DMS79 treated with DMSO at 0.1 percent for 48 hours (cell line): ENCODE measurements at regions not wholly inside any gene's neighbourhood (a gene's known extent, or its start where the extent isn't known, plus 50 kb on each side); places are given as distances from the start of the nearest gene placed in this dataset.

Experiments used
- DNase-seq: peaks from one replicate; lab custom pipeline; 2025; lab: John Stamatoyannopoulos, UW

DNA sequence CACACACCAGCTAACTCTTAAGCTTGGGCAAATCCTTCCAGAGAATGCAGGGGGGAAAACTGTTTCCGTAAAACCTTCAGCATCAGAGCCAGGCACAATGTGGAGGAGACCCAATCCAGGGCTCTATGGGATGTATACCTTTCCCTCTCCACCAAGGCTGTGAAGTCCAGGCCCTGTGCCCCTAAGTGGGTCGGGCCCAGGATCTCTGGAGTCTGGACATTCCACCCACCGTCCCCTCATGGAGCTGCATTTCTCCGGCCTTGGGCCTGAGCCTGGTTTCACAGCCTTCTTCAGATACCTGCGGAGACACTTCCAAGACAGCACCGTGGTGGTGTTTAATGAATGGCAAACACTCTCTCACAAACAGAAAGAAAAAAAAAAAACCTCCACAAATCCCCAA is 186.2 kb downstream of the URI1 start:
- DNase-seq: no peak

DNA sequence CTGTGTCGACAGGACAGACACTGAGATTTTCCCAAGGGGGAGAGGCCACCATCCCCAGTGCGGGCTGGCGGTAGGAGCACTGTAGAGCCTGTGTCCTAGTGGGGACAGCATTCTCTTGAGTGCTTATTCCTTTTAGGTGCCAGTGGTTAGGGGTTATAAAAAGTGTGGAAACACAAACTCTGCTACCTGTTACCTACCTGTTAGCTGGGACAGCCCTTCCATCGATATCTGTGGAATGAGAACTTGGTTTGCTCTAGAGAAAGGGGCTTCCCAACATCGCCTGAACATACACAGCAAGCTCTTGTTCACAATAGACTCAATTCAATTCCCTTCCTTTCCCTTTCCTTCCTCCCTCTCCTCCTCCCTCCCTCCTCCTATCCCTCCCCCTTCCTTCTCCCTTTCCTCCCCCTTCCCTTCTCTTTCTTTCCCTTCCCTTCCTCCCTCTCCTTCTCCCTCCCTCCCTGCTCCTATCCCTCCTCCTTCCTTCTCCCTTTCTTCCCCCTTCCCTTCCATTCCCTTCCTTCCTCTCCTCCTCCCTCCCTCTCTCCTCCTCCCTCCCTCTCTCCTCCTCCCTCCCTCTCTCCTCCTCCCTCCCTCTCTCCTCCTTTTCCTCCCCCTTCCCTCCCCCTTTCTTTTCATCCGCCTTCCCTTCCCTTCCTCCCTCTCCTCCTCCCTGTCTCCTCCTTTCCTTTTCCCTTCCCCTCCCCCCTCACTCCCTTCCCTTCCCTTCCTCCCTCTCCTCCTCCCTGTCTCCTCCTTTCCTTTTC is 188.5 kb downstream of the URI1 start:
- DNase-seq: no peak

DNA sequence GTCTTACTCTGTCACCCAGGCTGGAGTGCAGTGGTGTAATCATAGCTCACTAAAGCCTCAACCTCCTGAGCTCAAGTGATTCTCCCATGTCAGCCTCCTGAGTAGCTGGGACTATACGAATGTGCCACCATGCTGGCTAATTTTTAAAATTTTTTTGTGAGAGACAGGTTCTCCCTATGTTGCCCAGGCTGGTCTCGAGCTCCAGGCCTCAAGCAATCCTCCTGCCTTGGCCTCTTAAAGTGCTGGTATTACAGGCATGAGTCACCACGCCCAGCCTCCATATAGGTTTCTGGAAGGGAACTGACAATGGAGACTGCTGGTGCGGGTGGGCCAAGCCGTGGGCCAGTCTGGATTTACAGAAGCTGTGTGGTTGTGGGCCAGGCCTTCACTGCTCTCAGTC is 189.2 kb downstream of the URI1 start:
- DNase-seq: no peak

DNA sequence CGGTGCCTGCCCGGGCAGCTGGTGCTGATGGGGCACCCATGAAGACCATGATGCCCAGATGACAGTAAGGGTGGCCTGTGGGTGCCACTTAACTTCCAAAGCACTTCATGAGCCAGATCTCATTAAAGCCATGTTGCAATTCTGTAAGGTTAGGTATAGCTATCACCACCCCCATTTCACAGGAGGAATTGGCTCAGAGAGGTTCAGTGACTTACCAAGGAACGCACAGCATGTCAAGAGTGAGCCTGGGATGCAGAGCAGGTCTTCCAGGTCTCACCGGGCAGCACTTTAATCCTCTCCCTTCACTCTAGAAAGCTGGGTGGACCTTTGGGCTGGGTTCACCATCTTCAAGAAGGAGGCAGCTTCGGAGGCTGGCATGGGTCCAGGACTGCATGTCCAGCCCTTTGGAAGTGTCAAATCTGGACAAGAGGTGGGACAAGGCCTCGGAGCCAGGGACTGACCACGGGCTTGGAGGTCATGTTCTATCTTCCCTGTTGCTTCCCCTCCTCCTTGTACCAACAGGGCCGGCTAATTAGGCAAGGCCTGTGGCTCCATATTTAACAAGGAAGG is 189.8 kb downstream of the URI1 start:
- DNase-seq: no peak

DNA sequence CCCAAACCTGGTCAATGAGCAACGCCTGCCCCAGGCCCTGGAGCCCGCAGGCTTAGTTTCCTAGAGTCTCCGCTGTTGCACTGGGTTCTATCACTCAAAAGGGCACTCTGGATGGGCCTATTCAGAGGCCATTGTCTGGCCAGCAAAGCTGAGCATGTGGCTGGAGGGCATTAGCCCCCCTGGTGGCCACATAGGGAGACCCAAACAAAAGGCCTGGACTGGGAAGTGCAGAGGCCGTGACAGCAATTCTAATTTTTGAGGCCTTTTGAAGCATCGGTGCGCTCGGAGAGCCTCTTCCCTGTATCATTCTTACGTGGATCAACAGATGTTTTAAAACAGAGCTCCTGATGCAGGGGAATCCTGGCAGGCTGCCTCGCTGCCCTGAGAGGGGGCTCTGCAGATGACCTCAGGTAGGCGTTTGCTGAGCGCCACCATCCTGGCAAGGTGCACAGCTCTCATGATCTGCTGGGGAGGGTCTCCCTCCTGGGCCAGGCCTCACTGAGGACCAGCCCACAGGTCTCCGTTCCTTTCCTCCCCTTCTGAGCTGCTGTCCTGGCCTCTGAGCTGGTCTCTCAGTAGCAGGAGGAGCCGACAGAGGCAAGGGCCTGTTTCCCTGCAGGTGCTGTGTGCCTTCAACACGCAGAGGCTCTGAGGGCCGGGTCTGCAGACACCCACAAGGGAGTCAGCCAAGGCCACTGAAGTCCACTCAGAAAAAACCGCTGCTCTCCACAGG is 190.5 kb downstream of the URI1 start:
- no peak for DNase-seq

DNA sequence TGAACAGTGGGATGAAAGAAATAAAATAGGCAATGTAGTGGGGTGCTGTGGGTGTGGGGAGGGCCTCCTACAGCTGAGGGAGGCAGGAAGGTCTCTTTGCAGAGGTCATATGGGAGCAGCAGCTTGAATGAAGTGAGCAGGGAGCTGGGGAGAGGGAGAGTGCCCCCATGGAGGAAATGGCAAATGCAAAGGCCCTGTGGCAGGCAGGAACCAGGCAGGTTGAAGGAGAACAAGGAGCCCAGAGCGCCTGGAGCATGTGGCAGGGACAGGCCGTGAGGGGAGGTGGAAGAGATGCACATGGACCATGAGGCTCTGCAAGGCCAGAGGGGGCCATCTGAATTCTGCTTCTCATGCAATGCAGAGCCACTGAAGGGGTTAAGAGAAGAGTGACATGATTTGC is 191.8 kb downstream of the URI1 start:
- no peak for DNase-seq

DNA sequence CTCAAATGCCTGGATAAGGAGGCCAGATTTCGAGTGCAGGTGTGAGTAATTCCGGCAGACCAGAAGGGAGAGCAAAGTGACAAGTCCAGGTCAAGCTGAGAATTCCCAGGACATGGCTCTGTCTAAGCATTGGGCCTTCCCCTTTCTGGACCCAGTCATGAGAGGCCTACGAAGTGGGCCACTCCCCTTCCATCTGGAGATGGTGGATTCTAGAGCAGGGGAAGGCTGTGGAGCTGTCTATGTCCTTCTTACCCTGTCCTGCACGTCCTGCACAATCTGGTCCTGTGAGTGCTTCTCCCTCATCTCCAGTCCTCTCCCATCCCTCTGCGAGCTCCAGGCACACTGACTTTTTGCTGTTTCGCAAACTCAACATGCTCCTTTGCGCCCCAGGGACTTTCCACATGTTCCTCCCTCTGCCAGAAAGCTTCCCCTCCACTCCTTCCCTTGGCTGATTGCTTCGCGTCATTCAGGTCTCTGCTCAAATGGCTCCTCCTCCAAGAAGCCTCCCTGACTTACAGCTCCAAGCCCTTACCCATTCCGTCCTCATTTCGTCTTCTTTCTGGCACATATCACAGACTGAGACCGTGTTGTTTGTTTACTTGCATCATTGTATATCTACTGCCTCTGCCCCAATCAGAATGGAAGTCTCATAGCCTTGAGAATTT is 193.2 kb downstream of the URI1 start:
- no peak for DNase-seq

DNA sequence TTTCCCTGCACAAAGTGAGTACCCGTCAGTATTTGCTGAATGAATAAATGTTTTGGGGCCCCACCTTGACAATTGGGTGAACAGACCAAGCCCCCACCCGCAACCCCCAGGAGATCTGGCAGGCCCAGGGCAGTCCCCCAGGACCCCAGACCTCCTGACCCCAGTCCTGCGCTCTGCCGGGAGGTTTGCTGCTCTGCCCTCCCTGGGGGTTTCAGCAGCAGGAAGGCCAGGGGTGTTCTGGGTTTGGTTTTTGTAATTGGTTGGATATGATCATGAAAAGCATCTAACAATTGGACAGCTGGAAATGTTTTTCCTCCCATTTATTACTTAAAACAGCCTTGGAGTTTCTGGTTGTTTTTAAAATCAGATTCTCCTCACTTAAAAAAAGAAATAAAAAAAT is 193.8 kb downstream of the URI1 start:
- DNase-seq: no peak

DNA sequence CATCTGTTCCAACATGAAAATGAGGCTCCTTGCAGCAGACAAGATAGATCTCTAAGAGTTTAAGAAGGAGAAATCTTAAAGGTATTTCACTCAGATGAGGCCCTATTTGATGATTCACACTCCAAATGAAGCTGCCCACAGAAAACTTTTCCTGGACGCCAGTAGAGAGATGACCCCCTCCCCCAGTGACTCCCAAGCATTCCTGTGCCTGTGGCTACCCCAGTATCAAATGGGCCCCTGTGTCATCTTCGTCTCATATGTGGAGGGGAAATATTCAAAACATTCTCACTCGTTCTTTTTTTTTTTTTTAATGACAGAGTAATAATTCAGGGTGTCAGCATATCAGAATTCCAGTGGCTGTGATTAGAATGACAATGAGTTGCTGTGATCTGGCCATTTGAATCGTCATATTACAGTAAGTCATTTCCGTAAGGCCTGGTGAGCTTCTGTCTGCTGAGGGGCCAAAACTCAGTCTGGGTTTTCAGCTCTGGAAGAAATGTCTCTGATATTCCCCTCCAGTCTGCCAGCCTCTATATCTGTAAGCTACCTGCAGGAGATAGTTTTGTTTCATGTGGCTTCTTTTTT is 194.7 kb downstream of the URI1 start:
- no peak for DNase-seq

DNA sequence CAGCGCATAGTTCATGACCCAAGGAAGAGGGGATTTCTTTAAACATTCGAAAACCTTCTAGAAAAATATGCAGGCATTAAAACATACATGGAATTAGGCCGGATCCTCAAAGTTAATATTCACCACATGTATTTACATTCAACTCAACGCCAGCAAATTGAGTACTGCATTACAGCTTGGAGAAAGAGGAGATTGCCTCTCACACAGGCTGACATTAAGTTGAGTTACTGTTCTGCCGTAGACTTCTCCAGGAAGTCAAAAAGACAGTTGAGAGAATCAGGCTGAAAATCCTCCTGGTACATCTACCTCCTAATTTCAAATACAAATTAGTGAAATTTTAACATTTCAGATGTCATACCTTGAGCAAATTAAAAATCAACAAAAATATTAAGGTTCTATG is 195.7 kb downstream of the URI1 start:
- no peak for DNase-seq

DNA sequence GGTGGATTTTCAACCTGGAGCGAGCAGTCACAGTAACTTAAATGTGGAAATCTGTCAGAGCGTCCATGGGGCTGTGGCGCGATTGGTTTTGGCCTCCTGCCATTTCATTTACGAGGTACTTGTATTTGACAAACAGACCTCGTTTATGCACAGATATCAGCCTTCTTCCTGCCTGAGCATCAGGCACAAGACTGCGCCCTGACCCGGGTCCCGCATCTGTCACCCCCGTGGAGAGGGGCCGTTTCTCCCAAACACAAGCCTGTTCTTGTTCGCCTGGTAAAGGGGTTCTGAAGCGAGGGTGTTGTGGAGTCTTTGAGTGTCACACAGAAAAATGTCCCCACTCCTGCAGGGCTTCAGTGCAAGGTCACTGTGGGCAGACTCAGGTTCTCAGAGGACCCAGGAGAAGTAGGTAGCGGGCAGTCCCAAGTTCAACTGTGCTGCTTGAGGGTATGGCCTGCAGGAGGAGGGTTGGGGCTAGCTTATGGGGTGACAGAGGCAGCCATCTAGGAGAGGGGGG is 202.3 kb downstream of the URI1 start:
- DNase-seq: peak; percentile 50

DNA sequence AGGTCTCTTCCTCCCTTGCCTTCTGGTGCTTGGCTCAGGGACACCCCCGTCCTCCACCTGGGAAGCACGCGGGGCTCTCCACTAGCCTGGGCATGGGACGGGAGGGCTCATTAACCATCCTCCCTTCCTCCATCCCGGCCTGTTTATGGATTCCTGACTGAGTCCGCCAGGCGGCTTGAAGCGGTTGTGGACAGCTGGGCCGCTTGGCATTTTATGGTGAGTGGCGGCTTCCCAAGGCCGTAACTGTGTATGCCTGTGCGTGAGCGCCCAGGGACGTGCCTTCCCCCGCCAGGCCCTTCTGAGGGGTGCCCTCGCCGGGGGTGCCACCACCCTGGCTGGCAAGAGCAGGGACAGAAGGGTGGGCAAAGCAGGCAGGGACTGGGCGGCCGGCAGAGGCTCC is 202.8 kb downstream of the URI1 start:
- no peak for DNase-seq

DNA sequence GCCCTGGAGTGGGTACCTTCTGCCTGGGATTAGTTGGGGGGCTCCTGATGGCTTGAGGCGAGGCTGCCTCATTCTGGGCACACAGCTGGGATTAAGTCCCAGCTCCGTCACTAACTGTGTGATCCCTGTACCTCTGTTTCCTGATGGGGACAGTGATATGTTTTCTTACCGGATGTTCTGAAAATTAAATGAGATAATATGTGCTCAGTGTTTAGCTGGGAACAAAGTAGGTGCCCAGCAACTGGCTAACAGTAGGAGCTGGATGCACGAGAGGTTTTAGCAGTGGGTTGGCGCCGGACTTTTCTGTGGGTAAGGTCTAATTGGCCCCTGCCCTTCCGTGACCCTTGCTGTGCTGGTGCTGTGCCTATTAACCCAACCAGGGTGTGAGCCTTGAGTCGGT is 203.4 kb downstream of the URI1 start:
- no peak for DNase-seq

DNA sequence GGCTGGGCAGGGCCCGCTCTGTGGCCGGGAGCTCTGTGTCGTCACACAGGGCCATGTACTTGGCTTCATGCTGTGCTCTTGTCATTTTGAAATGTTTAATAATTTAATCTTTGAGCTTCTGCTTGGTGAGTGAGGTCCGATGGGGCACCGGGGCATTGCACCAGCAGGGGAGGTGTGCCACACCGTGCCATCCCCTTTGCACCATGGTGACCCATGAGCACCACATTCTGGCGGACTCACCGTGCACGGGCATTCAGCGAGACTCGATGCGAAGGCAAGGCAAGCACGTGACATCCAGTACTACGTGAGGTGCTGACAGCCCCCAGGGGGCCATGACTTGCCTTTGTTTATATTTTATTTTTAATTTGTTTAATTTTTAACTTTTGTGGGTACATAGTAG is 204.3 kb downstream of the URI1 start:
- no peak for DNase-seq

DNA sequence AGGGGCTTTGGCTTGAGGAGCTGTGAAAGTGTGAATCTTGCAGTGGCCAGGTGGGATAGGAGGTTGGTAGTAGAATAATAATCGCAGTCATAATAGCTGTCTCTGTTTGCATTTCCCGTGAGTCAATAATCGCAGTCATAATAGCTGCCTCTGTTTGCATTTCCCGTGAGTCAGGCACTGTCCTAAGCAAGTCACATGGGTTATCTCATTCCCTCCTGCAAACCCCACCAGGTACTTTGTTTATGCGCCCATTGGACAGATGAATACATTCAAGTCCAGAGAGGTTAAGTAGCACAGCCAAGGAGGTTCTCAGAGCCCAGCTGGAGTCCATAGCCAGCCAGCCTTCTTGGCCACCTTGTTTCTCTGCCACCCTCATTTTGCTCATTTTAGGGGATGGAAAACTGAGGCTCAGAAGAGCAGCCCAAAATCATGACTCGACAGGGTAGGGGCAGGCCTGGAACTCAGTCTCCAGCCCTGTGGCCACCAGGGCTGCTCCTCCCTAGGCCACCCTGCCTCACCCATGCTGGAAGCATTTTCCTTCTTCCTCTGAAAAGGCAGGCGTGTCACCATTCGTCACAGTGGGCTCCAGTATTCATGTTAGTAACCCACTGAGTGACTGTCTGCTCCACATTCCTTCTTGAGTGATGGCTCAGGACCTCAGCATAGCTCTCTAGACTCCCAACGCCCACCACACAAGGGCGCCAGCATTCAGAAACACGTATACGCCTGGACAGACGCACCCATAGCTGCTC is 206.2 kb downstream of the URI1 start:
- DNase-seq: no peak

DNA sequence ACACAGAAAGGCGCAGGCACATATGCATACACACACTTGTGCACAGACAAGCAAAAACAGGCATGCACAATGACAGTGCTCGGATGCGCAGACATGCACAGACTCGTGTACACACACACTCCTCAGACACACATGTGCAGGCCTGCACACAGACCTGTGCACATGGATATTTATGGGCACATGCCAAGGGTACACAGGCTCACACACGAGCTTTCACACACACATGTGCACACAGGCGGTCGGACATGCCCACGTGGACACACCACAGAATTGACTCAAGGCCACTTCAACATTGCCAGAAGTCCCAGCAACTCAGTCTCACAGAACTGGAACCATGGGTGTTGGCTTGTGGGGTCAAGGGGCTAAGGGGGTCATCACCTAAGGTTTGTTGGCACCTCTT is 206.8 kb downstream of the URI1 start:
- DNase-seq: no peak

DNA sequence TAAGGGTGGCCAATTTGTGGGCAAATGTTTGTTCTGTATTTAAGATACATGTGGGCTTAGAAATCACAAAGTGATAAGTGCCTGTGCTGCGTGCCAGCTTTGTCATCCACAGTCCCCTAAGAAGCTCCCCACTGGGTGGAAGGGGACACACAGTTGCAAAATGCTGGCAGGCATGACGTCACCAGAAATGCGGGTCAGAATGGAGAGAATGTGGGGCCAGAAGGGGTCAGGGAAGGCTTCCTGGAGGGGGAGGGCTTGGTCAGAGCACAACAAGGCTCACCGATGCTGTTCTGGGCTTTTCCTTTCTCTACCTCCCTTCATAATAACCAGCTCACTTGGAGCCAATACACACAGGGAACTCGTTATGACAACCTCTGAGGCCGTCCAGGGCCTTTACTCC is 207.3 kb downstream of the URI1 start:
- no peak for DNase-seq

DNA sequence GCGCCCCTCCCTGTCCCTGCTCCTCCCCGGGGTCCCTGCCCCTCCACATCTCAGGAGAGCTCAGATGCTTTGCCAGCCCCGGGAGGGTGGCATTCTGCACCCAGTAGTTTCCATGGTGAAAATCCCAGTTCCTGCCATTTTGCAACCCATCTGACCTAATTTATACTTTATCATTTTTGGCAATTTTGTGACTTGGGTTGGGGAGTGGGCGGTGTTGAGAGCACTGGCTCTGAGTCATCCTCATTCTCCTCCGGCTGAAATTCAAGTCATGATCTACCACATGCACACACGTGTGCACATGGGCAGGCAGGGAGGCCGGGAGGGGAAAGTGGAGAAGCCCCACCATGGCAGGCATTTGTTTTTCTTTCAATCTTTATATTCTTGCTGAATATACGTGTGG is 208.6 kb downstream of the URI1 start:
- no peak for DNase-seq

DNA sequence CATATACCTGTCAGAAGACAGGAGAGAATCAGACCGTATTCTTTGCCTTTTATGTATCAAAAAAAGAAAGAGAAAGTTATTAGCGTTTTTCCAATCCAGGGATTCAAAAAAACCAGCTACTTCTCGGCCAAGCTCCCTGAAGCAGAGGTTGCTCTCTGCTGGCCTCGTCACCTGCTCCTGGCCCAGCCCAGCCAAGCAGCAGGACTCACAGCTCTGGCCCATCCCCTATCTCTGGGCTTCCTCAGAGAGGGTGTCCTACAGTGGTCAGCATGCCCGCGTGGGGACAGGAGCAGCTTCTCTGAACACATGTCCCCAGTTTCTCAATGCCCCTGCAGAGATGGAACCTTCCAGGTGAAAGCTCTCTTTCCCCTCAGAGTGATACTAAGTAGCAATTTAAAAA is 209.0 kb downstream of the URI1 start:
- DNase-seq: no peak

DNA sequence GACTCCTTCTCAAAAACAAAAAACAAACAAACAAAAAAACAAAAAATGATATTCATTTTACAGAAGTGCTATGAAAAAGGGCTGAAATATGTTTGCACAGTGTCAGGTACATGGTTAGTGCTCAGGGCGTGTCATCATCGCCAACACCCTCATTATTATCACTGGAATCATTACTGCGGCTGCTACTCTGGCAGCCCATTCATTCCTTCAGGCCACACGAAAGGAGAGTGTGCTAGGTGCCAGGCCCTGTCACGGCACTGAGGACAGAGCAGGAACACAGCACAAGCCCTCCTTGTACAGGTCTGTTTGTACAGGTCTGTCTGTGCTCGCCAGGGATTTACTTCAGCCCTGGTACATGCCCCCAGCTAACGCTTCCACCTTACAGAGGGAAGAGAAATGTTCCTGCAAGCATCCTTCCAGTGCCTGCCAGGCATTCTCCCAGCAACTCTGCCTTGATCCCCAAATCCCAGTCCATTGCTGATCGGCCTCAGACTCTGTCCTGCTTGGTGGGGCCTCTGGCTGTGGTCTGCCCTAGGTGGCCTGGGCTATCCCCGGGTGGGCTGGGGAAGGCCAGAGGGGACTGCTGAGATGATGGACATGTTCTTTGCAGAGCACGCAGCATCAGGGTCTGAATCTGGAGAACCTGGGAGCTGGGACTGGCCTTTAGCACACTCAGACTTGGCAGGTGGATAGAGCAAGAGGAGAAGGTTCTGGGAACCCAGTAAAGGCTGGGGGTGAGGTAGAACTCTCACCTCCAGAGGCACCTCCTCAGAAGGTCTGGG is 210.7 kb downstream of the URI1 start:
- DNase-seq: no peak
